ENCODE measurements at regions not wholly inside any gene's neighbourhood (a gene's known extent, or its start where the extent isn't known, plus 50 kb on each side); places are given as distances from the start of the nearest gene placed in this dataset.

DNA sequence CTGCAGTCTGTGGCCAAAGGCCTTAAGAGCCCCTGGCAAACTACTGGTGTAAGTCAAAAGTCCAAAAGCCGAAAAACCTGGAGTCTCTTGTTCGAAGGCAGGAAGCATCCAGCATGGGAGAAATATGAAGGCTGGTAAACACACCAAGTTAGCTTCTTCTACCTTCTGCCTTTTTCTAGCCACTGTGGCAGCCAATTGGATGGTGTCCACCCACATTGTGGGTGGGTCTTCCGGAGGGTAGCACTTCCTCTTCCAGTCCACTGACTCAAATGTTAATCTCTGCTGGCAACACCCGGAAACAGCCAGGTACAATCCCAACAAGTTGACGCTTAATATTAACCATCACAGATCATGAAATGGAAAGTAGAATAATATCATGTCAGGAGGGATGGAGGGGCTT, 827.6 kb downstream of the SORCS1 start:
- TF ChIP-seq, protein P1, sequence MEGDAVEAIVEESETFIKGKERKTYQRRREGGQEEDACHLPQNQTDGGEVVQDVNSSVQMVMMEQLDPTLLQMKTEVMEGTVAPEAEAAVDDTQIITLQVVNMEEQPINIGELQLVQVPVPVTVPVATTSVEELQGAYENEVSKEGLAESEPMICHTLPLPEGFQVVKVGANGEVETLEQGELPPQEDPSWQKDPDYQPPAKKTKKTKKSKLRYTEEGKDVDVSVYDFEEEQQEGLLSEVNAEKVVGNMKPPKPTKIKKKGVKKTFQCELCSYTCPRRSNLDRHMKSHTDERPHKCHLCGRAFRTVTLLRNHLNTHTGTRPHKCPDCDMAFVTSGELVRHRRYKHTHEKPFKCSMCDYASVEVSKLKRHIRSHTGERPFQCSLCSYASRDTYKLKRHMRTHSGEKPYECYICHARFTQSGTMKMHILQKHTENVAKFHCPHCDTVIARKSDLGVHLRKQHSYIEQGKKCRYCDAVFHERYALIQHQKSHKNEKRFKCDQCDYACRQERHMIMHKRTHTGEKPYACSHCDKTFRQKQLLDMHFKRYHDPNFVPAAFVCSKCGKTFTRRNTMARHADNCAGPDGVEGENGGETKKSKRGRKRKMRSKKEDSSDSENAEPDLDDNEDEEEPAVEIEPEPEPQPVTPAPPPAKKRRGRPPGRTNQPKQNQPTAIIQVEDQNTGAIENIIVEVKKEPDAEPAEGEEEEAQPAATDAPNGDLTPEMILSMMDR (IDR thresholded peaks at IDR 0.05) = no peak
- WGBS, 2 donors = 75 to 77% methylated on average over 5 of the region's 5 CpGs
- intact Hi-C loops (cut with DNase I) = no loop called here
- Histone ChIP-seq H3K36me3 (no peaks in the 10 kb centered on the region), H3K9me3 (no peaks in the 10 kb centered on the region), H3K4me1 (no peaks in the 10 kb centered on the region), H3K27ac (no peak overlapping the region), H3K4me3 (no peak overlapping the region), H3K27me3 (no peaks in the 10 kb centered on the region)
- no peak for ATAC-seq
- FAIRE-seq = no peak
- no peak for DNase-seq

DNA sequence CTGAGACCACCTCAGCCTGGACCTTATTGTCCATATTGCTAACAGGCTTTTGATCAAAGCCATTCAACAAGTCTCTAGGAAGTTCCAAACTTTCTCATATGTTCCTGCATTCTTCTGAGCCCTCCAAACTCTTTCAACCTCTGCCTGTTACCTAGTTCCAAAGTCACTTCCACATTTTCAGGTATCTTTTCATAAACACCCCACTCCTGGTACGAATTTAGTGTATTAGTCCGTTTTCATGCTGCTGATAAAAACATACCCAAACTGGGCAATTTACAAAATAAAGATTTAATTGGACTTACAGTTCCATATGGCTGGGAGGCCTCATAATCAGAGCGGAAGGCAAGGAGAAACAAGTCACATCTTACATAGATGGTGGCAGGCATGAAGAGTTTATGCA, 836.8 kb downstream of the SORCS1 start:
- intact Hi-C loops (cut with DNase I) = no loop called here
- WGBS, 2 donors = 60 to 68% methylated on average over 3 of the region's 3 CpGs
- TF ChIP-seq, protein P1 (IDR thresholded peaks at IDR 0.05) = no peak
- H3K9me3 ChIP-seq = no peaks in the 10 kb centered on the region
- FAIRE-seq = no peak
- H3K4me3 ChIP-seq = no peak overlapping the region
- no peaks in the 10 kb centered on the region for H3K27me3 ChIP-seq
- H3K36me3 ChIP-seq = no peaks in the 10 kb centered on the region
- DNase-seq = no peak
- no peak overlapping the region for H3K27ac ChIP-seq
- ATAC-seq = no peak
- no peaks in the 10 kb centered on the region for H3K4me1 ChIP-seq

DNA sequence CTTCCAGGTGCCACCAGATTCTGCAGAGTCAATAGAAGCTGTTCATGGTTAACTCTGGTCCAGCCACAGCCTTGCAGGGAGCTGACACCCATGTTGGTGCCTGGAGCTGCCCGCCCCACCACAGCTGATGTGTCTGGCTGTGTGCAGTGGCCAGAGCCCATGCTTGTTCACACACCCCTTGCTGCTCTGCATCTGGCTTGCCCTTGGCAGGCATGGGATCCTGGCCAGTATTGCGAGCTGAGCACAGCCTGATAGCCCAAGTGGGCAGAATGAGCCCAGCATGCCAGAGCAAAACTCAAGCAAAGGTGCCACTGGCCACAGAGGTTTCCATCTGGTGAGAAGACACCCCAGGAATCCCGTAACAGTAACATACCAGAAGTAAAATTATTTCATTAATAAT, 843.6 kb downstream of the SORCS1 start:
- Histone ChIP-seq H3K4me3 (no peak overlapping the region), H3K27ac (no peak overlapping the region), H3K27me3 (no peaks in the 10 kb centered on the region), H3K36me3 (no peaks in the 10 kb centered on the region), H3K9me3 (no peaks in the 10 kb centered on the region), H3K4me1 (no peaks in the 10 kb centered on the region)
- FAIRE-seq (no peak), DNase-seq (peak in 1 of 6 donors; percentile 33), ATAC-seq (no peak)
- 71 to 80% methylated on average over 3 of the region's 3 CpGs for WGBS, 2 donors
- intact Hi-C loops (cut with DNase I) = no loop called here
- TF ChIP-seq, protein P1 (IDR thresholded peaks at IDR 0.05) = no peak

DNA sequence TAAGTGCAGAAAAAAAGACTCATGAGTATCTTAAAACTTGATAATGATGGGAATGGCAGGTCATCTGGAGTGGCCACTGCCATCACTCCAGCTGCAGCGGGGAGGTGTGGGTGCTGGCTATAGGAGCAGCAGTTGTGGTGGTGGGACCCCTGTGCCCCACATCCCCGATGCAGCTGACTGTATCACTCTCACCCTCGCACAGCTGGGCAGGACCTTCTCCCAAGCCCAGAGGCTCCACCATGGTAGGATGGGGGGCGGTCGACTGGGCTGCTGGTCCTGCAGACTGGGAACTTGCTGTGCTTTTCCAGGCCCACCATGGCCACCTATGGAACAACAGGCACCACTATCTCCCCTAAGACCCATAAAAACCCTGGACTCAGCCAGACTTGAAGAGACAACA, 844.4 kb downstream of the SORCS1 start:
- TF ChIP-seq, protein P1 (IDR thresholded peaks at IDR 0.05) = no peak
- WGBS, 2 donors = 70 to 82% methylated on average over 5 of the region's 5 CpGs
- H3K4me3 ChIP-seq = no peak overlapping the region
- H3K4me1 ChIP-seq = no peaks in the 10 kb centered on the region
- intact Hi-C loops (cut with DNase I) = no loop called here
- no peak overlapping the region for H3K27ac ChIP-seq
- no peaks in the 10 kb centered on the region for H3K36me3 ChIP-seq
- no peak for ATAC-seq
- DNase-seq = no peak
- no peaks in the 10 kb centered on the region for H3K27me3 ChIP-seq
- FAIRE-seq = no peak
- no peaks in the 10 kb centered on the region for H3K9me3 ChIP-seq

DNA sequence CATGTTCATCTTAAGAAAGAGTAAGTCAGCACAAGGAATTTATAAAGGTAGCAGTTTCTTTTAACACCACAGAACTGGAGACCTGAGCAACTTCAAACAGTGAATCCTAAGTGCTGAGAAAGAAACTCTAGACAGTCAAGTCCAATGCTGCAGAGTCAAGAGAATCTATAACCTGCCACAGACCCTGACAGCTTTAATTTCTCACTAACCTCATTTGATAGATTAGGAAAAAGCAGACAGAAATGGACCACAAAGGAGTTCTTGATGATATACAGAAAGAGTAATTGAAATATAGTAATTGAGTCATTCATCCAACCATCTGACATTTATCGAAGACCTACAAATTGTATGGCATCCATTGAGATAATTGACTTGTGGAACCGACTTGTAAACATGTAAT, 847.0 kb downstream of the SORCS1 start:
- TF ChIP-seq, protein P1 (IDR thresholded peaks at IDR 0.05) = no peak
- no peak for FAIRE-seq

More for the DNA sequence above, 847.0 kb downstream of the SORCS1 start:
- 61 to 67% methylated on average over 2 of the region's 2 CpGs for WGBS, 2 donors
- Histone ChIP-seq H3K4me3 (no peak overlapping the region), H3K27me3 (no peaks in the 10 kb centered on the region), H3K9me3 (no peaks in the 10 kb centered on the region), H3K4me1 (no peaks in the 10 kb centered on the region), H3K27ac (no peak overlapping the region), H3K36me3 (no peaks in the 10 kb centered on the region)
- DNase-seq (no peak), ATAC-seq (no peak)
- intact Hi-C loops (cut with DNase I) = no loop called here
